ENCODE measurements at regions not wholly inside any gene's neighbourhood (a gene's known extent, or its start where the extent isn't known, plus 50 kb on each side); places are given as distances from the start of the nearest gene placed in this dataset.

DNA sequence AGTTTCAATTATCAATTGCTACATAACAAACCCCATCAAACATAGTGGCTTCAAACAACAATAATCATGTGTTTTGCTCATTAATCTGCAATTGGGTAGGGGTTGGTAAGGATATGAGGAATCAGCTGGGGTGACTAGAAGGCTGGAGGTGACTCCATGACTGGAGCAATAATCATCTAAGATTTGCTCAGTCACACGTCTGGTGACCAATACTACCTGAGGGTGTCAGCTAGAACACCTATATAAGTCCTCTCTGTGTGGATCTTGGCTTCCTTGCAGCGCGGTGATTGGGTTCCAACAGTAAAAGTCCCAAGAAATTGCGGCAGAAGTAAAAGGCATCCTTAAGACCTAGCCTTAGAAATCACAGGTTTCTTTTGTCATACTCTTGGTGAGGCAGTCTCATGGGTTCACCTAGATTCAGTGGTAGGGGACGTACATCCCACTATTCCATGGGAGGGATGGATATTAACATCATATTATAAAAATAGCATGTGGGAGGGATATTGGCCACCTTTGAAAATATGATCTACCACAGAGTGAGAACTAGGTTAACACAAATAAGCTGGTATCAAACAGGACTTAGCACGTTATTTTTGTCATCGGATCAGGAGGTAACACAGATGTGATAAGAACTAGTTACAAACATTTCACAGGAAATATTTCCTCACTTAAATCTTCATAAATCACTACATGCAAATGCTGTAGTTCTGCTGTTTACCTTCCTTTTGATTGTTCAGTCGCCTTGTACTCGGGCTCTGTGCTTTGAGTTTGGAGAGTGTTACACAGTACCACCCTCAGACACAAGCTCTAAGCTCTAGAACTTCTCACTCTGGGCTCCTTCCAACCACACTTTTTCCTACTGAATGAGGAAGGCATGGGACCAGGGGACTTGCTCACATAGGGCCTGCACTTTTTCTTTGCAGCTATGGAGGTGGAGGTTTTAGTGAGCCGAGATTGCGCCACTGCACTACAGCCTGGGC is 78.3 kb downstream of the LARP7 start:
- TF ChIP-seq, protein P1, sequence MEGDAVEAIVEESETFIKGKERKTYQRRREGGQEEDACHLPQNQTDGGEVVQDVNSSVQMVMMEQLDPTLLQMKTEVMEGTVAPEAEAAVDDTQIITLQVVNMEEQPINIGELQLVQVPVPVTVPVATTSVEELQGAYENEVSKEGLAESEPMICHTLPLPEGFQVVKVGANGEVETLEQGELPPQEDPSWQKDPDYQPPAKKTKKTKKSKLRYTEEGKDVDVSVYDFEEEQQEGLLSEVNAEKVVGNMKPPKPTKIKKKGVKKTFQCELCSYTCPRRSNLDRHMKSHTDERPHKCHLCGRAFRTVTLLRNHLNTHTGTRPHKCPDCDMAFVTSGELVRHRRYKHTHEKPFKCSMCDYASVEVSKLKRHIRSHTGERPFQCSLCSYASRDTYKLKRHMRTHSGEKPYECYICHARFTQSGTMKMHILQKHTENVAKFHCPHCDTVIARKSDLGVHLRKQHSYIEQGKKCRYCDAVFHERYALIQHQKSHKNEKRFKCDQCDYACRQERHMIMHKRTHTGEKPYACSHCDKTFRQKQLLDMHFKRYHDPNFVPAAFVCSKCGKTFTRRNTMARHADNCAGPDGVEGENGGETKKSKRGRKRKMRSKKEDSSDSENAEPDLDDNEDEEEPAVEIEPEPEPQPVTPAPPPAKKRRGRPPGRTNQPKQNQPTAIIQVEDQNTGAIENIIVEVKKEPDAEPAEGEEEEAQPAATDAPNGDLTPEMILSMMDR (IDR thresholded peaks at IDR 0.05), result no peak
- no peak for TF ChIP-seq POLR2A (IDR thresholded peaks at IDR 0.05)
- TF ChIP-seq POLR2AphosphoS5 (IDR thresholded peaks at IDR 0.05), result no peak

All from prostate gland (tissue), 2 donors.